ENCODE measurements at regions not wholly inside any gene's neighbourhood (a gene's known extent, or its start where the extent isn't known, plus 50 kb on each side); places are given as distances from the start of the nearest gene placed in this dataset.
A peak's percentile ranks its signal among the peaks of the same experiment; 100 is the strongest.

DNA sequence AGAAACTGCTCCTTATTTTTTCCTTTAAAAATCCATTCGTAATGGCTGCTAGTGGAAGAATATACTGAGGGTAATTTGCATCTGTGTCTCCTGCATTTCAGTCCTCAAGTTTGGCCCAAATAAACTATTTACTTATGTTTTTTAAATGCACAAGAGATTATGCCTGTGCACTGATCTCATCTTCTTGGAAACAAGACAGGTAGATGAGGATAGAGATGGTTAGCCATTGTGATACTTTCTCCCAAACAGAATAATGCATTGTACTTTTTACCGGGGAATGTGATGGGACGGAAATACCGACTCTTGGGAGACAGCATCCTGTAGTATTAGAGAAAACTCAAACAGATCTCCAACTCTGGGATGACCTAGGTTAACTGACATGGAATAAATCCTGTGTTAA, 72.5 kb upstream of the DAB2 start:
- TF ChIP-seq, protein P1, sequence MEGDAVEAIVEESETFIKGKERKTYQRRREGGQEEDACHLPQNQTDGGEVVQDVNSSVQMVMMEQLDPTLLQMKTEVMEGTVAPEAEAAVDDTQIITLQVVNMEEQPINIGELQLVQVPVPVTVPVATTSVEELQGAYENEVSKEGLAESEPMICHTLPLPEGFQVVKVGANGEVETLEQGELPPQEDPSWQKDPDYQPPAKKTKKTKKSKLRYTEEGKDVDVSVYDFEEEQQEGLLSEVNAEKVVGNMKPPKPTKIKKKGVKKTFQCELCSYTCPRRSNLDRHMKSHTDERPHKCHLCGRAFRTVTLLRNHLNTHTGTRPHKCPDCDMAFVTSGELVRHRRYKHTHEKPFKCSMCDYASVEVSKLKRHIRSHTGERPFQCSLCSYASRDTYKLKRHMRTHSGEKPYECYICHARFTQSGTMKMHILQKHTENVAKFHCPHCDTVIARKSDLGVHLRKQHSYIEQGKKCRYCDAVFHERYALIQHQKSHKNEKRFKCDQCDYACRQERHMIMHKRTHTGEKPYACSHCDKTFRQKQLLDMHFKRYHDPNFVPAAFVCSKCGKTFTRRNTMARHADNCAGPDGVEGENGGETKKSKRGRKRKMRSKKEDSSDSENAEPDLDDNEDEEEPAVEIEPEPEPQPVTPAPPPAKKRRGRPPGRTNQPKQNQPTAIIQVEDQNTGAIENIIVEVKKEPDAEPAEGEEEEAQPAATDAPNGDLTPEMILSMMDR (IDR thresholded peaks at IDR 0.05; ENCODE audit: low read depth, low read length): no peak
- no peak overlapping the region for H3K4me3 ChIP-seq (replicated peaks in 1 of 2; ENCODE audit: low read depth in 2 of 2, low read length in 2 of 2)
- no peak for DNase-seq (ENCODE audit: low read depth in 2 of 2)

DNA sequence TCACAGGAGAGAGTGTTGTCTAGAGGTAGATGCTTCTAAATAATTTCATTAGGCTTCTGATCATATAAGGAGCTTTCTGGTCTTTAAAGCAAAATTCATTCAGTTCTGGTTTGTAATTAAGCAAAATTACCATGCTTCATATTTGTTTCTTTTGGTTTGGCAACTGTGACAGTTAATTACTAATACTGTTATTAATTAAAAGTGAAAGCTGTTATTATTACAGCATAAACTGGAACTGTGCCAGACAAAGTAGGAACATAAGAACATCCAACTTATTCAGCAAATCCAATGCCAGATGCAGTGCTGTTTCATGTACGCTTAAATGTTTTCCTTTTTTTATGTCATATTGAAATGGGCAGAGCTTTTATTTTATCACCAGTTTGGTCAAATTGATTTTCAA, 70.4 kb upstream of the DAB2 start:
- peak in 1 of 2 donors; percentile 38 for DNase-seq (ENCODE audit: low read depth in 2 of 2)

DNA sequence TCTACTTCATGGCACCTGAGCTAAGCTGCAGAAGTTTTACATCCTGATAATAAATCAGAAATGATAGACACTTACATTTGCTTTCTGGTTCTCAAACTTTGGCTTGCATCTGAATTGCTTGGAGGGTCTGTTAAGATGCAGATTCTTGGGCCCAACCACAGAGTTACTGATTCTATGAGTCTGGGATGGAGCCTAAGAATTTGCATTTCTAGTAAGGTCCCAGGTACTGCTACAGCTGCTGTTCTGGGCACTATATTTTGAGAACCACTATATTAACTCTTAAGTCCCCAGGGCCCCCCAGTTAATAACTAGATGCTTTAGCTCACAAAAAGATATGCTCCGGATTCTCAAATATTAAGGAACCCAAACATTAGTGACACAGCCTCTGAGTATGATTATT, 69.8 kb upstream of the DAB2 start:
- H3K4me3 ChIP-seq (replicated peaks in 1 of 2; ENCODE audit: low read depth in 2 of 2, low read length in 2 of 2): no peak overlapping the region
- no peak for DNase-seq (ENCODE audit: low read depth in 2 of 2)
- TF ChIP-seq, protein P1 (IDR thresholded peaks at IDR 0.05; ENCODE audit: low read depth, low read length): no peak

More for the DNA sequence above, 70.4 kb upstream of the DAB2 start:
- no peak overlapping the region for H3K4me3 ChIP-seq (replicated peaks in 1 of 2; ENCODE audit: low read depth in 2 of 2, low read length in 2 of 2)
- TF ChIP-seq, protein P1 (IDR thresholded peaks at IDR 0.05; ENCODE audit: low read depth, low read length): no peak

DNA sequence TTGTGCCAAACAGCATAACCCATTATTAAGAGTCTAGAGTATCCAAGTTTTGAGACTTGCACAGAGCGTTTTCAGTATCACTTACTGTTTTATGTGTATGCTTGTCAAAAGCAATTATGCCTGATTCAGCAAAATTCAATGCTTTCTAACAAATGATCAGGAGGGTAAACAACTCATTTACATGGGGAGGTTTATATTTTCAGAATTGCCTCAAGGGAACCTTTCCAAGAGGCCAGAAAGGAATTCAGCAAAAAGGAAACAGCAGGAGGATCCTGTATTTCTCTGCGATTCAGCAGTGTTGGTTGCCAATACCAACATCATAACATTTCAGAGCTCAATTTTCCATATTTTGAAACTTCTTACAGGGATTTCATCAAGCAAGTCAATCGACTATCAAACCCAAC, 69.3 kb upstream of the DAB2 start:
- no peak overlapping the region for H3K4me3 ChIP-seq (replicated peaks in 1 of 2; ENCODE audit: low read depth in 2 of 2, low read length in 2 of 2)
- TF ChIP-seq, protein P1 (IDR thresholded peaks at IDR 0.05; ENCODE audit: low read depth, low read length): no peak
- peak; percentile 69 to 83 for DNase-seq (ENCODE audit: low read depth in 2 of 2)

DNA sequence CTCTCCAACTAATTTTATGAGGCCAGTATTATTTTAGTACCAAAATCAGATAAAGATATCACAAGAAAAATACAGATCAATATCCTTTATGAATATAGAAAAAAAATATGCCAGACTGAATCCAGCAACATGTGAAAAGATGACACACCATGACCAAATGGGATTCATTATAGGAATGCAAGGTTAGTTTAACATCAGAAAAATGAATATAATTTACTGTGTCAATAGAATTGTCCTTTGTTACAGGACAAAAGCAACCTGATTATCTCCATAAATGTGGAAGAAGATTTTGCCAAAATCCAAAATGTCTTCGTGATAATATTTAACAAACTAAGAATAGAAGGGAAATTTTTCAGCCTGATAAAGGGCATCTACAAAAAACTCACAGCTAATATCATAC, 66.4 kb upstream of the DAB2 start:
- no peak for DNase-seq (ENCODE audit: low read depth in 2 of 2)
- TF ChIP-seq, protein P1 (IDR thresholded peaks at IDR 0.05; ENCODE audit: low read depth, low read length): no peak
- no peak overlapping the region for H3K4me3 ChIP-seq (replicated peaks in 1 of 2; ENCODE audit: low read depth in 2 of 2, low read length in 2 of 2)

DNA sequence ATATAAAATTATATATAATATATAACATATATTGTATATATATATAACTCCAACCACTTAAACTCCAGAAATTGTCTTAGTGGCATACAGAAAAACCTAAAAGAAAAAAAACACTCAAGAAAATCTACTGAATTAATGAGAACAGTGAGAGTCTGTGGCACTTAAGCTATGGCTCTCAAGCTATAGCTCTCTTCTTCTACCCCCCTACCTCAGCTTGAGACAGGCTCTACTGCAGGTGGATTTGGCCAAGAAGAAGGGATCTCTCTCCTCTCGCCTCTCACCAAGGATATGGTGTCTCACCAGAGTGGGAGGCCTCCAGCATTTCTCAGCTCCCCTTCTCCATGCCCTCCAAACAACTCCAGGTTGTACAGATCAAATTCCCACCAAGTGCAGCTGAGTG, 64.5 kb upstream of the DAB2 start:
- TF ChIP-seq, protein P1 (IDR thresholded peaks at IDR 0.05; ENCODE audit: low read depth, low read length): no peak
- DNase-seq (ENCODE audit: low read depth in 2 of 2): no peak
- H3K4me3 ChIP-seq (replicated peaks in 1 of 2; ENCODE audit: low read depth in 2 of 2, low read length in 2 of 2): no peak overlapping the region

DNA sequence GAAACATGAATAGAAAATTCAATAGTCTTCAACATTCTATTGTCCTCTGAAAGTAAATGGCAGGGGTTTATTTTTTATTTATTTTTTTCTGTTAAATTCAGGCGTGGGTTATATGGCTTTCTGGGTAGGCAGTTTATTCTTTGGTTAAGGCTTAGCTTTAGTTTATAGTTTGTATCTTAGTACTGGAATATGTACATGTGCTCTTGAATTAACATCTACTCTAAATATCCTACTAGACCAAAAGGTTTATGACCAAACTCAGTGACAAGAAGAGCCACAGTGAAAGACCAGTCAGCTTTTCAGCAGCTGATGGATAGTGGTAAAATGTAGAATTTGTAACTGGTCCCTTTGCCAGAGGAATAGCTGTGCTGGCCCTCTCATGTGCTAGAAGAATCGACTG, 62.0 kb upstream of the DAB2 start:
- no peak overlapping the region for H3K4me3 ChIP-seq (replicated peaks in 1 of 2; ENCODE audit: low read depth in 2 of 2, low read length in 2 of 2)
- TF ChIP-seq, protein P1 (IDR thresholded peaks at IDR 0.05; ENCODE audit: low read depth, low read length): no peak
- no peak for DNase-seq (ENCODE audit: low read depth in 2 of 2)
